GM18868 (cell line): ENCODE measurements at regions not wholly inside any gene's neighbourhood (a gene's known extent, or its start where the extent isn't known, plus 50 kb on each side); places are given as distances from the start of the nearest gene placed in this dataset.
"Not testable (repeated sequence)": the region's sequence is repeated elsewhere in the genome, so short reads cannot be mapped to it uniquely, and the experiment has no call there.

Experiments used
- ATAC-seq: cut with Tn5 transposase; IDR thresholded peaks from one replicate; pipeline ENCODE4 v1.9.1; 2021; ENCODE audit warnings: mild to moderate bottlenecking, moderate library complexity; ENCODE audit not compliant: unreplicated experiment

DNA sequence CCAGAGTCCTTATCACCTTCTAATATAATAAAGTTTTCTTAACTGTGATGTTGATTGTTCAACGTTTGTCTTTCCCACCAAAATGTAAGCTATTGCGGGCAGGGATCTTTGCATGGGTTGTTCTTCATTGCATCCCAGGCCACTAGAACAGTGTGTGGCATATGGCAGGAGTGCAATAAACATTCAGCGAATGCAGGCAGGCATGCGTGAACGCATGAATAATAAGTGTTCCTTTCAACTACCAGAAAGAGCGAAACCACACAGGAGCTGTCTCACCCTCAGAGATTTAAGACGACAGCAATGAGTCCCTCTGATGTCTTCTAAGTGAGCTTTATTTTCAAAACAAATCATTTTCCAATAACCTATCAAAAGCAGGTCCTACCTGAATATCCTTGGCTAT, 2693.1 kb upstream of the TPTE start:
- not testable (repeated sequence) for ATAC-seq

DNA sequence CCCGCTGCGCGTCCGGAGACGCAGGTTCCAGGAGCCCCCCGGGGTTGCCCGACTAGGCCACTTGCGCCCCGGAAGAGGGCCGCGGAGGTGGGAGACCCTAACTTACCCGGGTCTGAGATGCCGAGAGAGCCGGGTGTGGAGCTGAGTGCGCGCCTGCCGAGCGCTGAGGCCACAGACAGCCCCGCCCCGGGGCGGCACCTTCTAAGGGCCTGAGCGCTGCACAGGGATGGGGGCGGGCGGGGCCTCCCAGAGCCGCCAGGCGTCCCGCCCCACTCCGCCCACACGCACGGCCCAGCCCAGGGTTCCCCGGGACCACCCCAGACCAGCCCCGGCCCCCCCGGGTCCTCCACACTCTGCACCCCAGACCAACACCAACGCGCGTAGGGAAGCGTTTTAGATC, 2692.0 kb upstream of the TPTE start:
- ATAC-seq = not testable (repeated sequence)

- ATAC-seq = not testable (repeated sequence)
Observed at GRCh38 chr21:7837315-7837714, 2684.1 kb upstream of the TPTE start.

DNA sequence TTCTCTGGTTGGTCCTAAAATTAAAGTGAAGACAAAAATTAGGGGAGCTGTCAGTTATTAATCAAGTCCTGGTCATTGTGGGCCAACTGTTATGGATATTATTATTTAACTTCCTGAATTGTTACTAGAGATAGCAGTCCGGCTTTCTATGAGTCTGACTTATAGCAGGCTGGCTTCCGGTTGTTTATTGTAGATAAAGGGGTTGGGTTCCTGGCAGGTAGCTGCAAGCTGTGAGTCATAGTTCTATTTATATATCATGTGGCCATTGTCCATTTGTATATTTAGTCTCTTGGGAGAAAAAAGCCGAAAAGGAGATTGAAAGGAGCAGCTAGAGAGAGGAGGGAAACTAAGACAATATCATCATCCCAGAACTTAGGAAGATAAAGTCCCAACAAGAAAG, 2668.0 kb upstream of the TPTE start:
- ATAC-seq = not testable (repeated sequence)

GRCh38 chr21:7853836-7854235, 2667.5 kb upstream of the TPTE start:
- ATAC-seq = not testable (repeated sequence)
